GM12878 (cell line): ENCODE measurements at regions not wholly inside any gene's neighbourhood (a gene's known extent, or its start where the extent isn't known, plus 50 kb on each side); places are given as distances from the start of the nearest gene placed in this dataset.

Experiments
- PML ChIP-seq: IDR thresholded peaks from 2 replicates; pipeline ENCODE4 v1.6.1; 2012; ENCODE audit warnings: low read length, inconsistent platforms
- POLR2AphosphoS5 ChIP-seq: IDR thresholded peaks from 2 replicates; pipeline ENCODE4 v1.6.1; 2011; ENCODE audit warnings: mild to moderate bottlenecking, low read length, inconsistent platforms
- TF ChIP-seq, protein P1 (sequence below): fragments of 450-650 bp; IDR thresholded peaks from 2 replicates; pipeline ENCODE4 v1.6.1; 2014; ENCODE audit warnings: mild to moderate bottlenecking
- TF ChIP-seq, protein P2 (sequence below): fragments of 450-650 bp; IDR thresholded peaks from 2 replicates; pipeline ENCODE4 v1.6.1; 2018; ENCODE audit warnings: borderline replicate concordance, mild to moderate bottlenecking; ENCODE audit not compliant: partially characterized antibody
- TF ChIP-seq, protein P3 (sequence below): fragments of 450-650 bp; formaldehyde crosslinking; IDR thresholded peaks from 2 replicates; pipeline ENCODE4 v1.4.0; 2022; ENCODE audit warnings: mild to moderate bottlenecking, moderate library complexity

- TF ChIP-seq POLR2AphosphoS5 (no peak), PML (no peak)
- TF ChIP-seq, protein P1, sequence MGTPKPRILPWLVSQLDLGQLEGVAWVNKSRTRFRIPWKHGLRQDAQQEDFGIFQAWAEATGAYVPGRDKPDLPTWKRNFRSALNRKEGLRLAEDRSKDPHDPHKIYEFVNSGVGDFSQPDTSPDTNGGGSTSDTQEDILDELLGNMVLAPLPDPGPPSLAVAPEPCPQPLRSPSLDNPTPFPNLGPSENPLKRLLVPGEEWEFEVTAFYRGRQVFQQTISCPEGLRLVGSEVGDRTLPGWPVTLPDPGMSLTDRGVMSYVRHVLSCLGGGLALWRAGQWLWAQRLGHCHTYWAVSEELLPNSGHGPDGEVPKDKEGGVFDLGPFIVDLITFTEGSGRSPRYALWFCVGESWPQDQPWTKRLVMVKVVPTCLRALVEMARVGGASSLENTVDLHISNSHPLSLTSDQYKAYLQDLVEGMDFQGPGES: no peak
- TF ChIP-seq, protein P2, sequence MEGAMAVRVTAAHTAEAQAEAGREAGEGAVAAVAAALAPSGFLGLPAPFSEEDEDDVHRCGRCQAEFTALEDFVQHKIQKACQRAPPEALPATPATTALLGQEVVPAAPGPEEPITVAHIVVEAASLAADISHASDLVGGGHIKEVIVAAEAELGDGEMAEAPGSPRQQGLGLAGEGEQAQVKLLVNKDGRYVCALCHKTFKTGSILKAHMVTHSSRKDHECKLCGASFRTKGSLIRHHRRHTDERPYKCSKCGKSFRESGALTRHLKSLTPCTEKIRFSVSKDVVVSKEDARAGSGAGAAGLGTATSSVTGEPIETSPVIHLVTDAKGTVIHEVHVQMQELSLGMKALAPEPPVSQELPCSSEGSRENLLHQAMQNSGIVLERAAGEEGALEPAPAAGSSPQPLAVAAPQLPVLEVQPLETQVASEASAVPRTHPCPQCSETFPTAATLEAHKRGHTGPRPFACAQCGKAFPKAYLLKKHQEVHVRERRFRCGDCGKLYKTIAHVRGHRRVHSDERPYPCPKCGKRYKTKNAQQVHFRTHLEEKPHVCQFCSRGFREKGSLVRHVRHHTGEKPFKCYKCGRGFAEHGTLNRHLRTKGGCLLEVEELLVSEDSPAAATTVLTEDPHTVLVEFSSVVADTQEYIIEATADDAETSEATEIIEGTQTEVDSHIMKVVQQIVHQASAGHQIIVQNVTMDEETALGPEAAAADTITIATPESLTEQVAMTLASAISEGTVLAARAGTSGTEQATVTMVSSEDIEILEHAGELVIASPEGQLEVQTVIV: no peak
- TF ChIP-seq, protein P3, sequence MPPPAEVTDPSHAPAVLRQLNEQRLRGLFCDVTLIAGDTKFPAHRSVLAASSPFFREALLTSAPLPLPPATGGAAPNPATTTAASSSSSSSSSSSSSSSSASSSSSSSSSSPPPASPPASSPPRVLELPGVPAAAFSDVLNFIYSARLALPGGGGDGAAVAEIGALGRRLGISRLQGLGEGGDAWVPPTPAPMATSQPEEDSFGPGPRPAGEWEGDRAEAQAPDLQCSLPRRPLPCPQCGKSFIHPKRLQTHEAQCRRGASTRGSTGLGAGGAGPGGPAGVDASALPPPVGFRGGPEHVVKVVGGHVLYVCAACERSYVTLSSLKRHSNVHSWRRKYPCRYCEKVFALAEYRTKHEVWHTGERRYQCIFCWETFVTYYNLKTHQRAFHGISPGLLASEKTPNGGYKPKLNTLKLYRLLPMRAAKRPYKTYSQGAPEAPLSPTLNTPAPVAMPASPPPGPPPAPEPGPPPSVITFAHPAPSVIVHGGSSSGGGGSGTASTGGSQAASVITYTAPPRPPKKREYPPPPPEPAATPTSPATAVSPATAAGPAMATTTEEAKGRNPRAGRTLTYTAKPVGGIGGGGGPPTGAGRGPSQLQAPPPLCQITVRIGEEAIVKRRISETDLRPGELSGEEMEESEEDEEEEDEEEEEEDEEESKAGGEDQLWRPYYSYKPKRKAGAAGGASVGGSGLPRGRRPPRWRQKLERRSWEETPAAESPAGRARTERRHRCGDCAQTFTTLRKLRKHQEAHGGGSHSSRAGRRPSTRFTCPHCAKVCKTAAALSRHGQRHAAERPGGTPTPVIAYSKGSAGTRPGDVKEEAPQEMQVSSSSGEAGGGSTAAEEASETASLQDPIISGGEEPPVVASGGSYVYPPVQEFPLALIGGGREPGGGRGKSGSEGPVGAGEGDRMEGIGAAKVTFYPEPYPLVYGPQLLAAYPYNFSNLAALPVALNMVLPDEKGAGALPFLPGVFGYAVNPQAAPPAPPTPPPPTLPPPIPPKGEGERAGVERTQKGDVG (CRISPR knock-in tag): no peak
Measured at GRCh38 chrX:134737721-134738369, 59.2 kb downstream of the PABIR2 start (continued).
